Naive thymus-derived CD4-positive, alpha-beta T cell (primary cell): ENCODE measurements at regions not wholly inside any gene's neighbourhood (a gene's known extent, or its start where the extent isn't known, plus 50 kb on each side); places are given as distances from the start of the nearest gene placed in this dataset.

Experiments used
- ATAC-seq: fragments of 150-1000 bp; cut with Tn5 transposase; 2 replicates; pipeline ENCODE4 v1.10.0; 2021; ENCODE audit warnings: mild to moderate bottlenecking, moderate library complexity
- CTCF ChIA-PET: fragments of 350-600 bp; sonication (Branson Sonifier 250); formaldehyde crosslinking; loops from one replicate; lab custom pipeline; 2021; ENCODE audit warnings: antibody characterized with exemption; lab: Charles Lee
- POLR2A ChIA-PET: fragments of 350-600 bp; sonication (Branson Sonifier 250); formaldehyde crosslinking; loops from one replicate; lab custom pipeline; 2021; ENCODE audit warnings: antibody characterized with exemption, inconsistent platforms; lab: Charles Lee
- DNase-seq, 9 donors: peaks; one replicate each; pipeline versions ENCODE4 v3.0.0 to v3.0.0-alpha.2; 2020 to 2022; ENCODE audit warnings: mixed read lengths in 1 of 9
- H3K27ac ChIP-seq: one replicate; pipeline ENCODE4 v1.7.0; 2013; ENCODE audit warnings: mild to moderate bottlenecking, low read depth, low read length, moderate library complexity
- H3K27me3 ChIP-seq, 2 donors: one replicate each; pipeline ENCODE4 v1.7.0; 2013; ENCODE audit warnings: low read length in 2 of 2, mild to moderate bottlenecking in 2 of 2, moderate library complexity in 2 of 2; ENCODE audit not compliant: control insufficient read depth in 2 of 2, insufficient read depth in 2 of 2
- H3K36me3 ChIP-seq, 3 experiments: 1 replicate in 2 of 3; 2 replicates in 1 of 3; pipeline ENCODE4 v1.7.0; 2013; ENCODE audit warnings: low read length in 3 of 3, mild to moderate bottlenecking in 3 of 3, moderate library complexity in 1 of 3; ENCODE audit not compliant: insufficient read depth in 3 of 3, control insufficient read depth in 2 of 3
- H3K4me1 ChIP-seq, 2 donors: one replicate each; pipeline ENCODE4 v1.7.0; 2013; ENCODE audit warnings: low read length in 2 of 2, mild to moderate bottlenecking in 2 of 2, moderate library complexity in 1 of 2; ENCODE audit not compliant: control insufficient read depth in 2 of 2, insufficient read depth in 2 of 2
- H3K4me3 ChIP-seq: 2 replicates; pipeline ENCODE4 v1.7.0; 2013; ENCODE audit warnings: mild to moderate bottlenecking, low read length
- H3K9me3 ChIP-seq, 3 experiments: 1 replicate in 2 of 3; 2 replicates in 1 of 3; pipeline ENCODE4 v1.7.0; 2013; ENCODE audit warnings: low read length in 3 of 3; ENCODE audit not compliant: control insufficient read depth in 2 of 3
- H3K27ac Mint-ChIP-seq, 9 donors: one replicate each; pipeline ENCODE4 v1.8.0; 2020 to 2022; ENCODE audit warnings: mixed read lengths in 9 of 9, mild to moderate bottlenecking in 8 of 9, moderate library complexity in 5 of 9, inconsistent platforms in 2 of 9
- H3K27me3 Mint-ChIP-seq, 5 donors: one replicate each; pipeline ENCODE4 v1.8.0; 2021 to 2022; ENCODE audit warnings: mixed read lengths in 5 of 5, mild to moderate bottlenecking in 1 of 5
- H3K36me3 Mint-ChIP-seq, 5 donors: one replicate each; pipeline ENCODE4 v1.8.0; 2020 to 2022; ENCODE audit warnings: mixed read lengths in 5 of 5, mild to moderate bottlenecking in 3 of 5, inconsistent platforms in 1 of 5
- H3K4me1 Mint-ChIP-seq, 7 donors: one replicate each; pipeline ENCODE4 v1.8.0; 2020 to 2022; ENCODE audit warnings: mixed read lengths in 7 of 7, mild to moderate bottlenecking in 3 of 7, inconsistent platforms in 1 of 7
- H3K4me3 Mint-ChIP-seq, 10 donors: one replicate each; pipeline ENCODE4 v1.8.0; 2020 to 2022; ENCODE audit warnings: mild to moderate bottlenecking in 10 of 10, mixed read lengths in 10 of 10, moderate library complexity in 6 of 10, inconsistent platforms in 2 of 10
- H3K9me3 Mint-ChIP-seq, 11 donors: one replicate each; pipeline ENCODE4 v1.8.0; 2020 to 2022; ENCODE audit warnings: mixed read lengths in 11 of 11, mild to moderate bottlenecking in 4 of 11, inconsistent platforms in 1 of 11, moderate library complexity in 1 of 11
- intact Hi-C, 2 donors: fragments of 100-400 bp; cut with micrococcal nuclease; formaldehyde crosslinking; loops; one replicate each; pipeline ENCODE4 v1.15.1; 2023

DNA sequence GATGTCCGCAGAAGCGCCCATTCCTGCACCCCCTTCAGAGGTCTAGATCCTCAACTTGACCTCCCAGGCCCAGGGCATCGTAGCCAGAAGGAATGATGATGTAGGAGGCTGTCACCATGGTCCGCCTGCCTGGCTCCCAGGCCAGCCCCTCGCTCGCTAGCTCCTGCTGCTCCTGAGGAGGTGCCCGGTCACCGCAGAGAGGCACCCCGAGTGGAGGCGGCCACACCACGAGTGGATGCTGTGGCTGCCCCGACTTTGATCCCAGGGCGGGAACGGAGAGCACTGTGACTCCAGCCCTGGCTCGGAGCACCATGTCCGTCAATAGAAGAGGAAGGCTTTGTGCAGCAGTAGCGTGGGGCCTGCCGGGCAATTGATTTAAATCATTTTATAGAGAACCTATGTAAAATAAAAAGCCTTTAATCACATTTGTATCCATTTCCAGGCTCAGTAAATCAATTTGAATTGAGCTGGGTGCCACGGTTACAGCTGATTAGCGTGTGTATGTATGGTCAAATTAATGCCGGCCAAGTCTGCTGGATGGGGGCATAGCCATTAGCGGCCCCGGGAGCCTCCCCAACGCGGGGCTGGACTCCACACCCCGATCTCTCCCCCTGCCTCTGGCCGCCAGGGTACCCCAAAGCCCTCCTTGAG, 122.6 kb upstream of the GSE1 start:
- no peaks in the 10 kb centered on the region for H3K9me3 ChIP-seq
- no peaks in the 10 kb centered on the region for H3K27me3 ChIP-seq
- Mint-ChIP-seq H3K27ac (no peak overlapping the region), H3K36me3 (no peaks in the 10 kb centered on the region), H3K9me3 (no peaks in the 10 kb centered on the region), H3K4me3 (no peak overlapping the region), H3K4me1 (peaks cover 4 to 16% (median 8%) of the 10 kb centered on the region in 7 donors), H3K27me3 (no peaks in the 10 kb centered on the region)
- DNase-seq (no peak), ATAC-seq (no peak)
- no peaks in the 10 kb centered on the region for H3K36me3 ChIP-seq
- H3K4me3 ChIP-seq, result no peak overlapping the region
- POLR2A ChIA-PET, result no interaction called here
- CTCF ChIA-PET, result interaction anchor here (0.5 to 2.1 kb wide), 6 partner anchors 16 to 125 kb away, joined by 3 to 7 read pairs (median 4); no protein-coding TSS in a partner anchor
- intact Hi-C loops, result loop anchor here (1.0 to 5.0 kb wide), 2 partner anchors 43 to 120 kb away; no protein-coding TSS in a partner anchor
- H3K4me1 ChIP-seq, result no peaks in the 10 kb centered on the region
- H3K27ac ChIP-seq, result no peak overlapping the region

DNA sequence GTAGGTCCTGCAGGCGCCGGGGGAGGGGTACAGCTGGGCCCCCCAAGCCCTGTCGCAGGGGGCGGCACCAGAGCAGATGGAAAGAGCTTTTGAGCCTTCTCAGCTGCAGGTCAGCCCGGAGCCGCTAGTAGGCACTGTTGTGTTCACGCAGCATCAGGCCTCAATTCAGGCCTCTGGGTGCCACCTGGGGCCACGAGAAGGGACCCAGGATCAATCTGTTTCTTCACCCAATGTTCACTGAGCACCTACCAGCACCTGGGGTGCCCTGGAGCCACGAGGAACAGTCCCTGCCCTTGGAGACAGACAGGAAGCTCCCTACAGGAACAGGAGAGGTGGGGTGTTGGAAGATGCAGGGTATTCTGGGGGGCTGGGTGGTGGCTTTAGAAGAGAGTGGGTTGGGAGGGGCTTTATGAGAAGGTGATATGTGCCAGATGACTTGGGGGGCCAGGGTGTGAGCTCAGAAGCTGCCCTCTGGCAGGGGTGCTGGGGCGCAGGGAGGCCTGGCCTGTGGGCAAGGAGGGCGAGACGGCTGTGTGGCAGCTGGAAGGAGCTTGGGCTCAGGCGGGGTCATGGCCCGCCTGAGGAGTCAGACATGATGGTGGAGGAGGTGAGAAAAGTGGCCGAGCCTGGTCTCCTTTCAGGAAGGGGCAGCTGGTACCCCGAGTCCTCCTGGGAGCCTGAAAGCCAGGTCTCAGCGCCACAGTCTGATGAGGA, 121.9 kb upstream of the GSE1 start:
- intact Hi-C loops, result loop anchor here (1.0 to 5.0 kb wide), 2 partner anchors 44 to 119 kb away; no protein-coding TSS in a partner anchor
- Mint-ChIP-seq H3K9me3 (peaks cover 0 to 2% (median 0%) of the 10 kb centered on the region in 11 donors), H3K4me1 (peaks cover 4 to 16% (median 8%) of the 10 kb centered on the region in 7 donors), H3K4me3 (peak overlapping the region in 1 of 10 donors; percentile 52), H3K27me3 (no peaks in the 10 kb centered on the region), H3K27ac (peak overlapping the region in 1 of 9 donors; percentile 46), H3K36me3 (no peaks in the 10 kb centered on the region)
- Histone ChIP-seq H3K27me3 (no peaks in the 10 kb centered on the region), H3K4me3 (no peak overlapping the region), H3K9me3 (no peaks in the 10 kb centered on the region), H3K36me3 (no peaks in the 10 kb centered on the region), H3K4me1 (no peaks in the 10 kb centered on the region), H3K27ac (no peak overlapping the region)
- ChIA-PET CTCF (interaction anchor here (0.6 to 2.1 kb wide), 7 partner anchors 44 to 124 kb away, joined by 3 to 7 read pairs (median 4); no protein-coding TSS in a partner anchor), POLR2A (no interaction called here)
- peak; percentile 69 for ATAC-seq
- peak in 3 of 9 donors; percentile 17 to 28 (median 27) for DNase-seq

DNA sequence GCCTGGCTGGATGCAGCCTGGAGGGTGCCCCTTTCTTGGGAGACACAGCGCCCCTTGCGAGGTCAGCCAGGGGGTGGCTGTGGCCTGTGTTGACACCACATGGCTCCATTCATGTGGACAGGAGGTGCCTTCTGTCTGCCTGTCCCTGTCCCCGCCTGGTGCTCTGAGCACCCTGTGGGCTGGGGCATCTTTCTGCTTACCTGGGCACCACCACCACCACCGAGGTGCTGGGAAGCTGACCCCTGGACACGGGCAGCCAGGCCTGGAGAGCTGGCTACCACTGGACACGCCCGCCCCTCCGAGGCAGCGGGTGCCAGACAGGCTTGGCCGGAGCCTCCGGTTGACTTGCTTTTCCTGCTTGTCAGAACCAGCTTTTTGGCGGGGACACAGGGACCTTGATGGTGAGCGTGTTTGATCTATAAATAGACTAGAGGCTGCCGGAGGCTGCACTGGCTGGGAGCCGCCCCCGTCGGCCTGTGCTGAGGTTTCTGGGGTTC, 121.3 kb upstream of the GSE1 start:
- ChIA-PET POLR2A (no interaction called here), CTCF (interaction anchor here (0.6 to 2.1 kb wide), 4 partner anchors 44 to 124 kb away, joined by 3 to 7 read pairs (median 4); no protein-coding TSS in a partner anchor)
- Histone ChIP-seq H3K27me3 (no peaks in the 10 kb centered on the region), H3K4me1 (no peaks in the 10 kb centered on the region), H3K36me3 (no peaks in the 10 kb centered on the region), H3K9me3 (no peaks in the 10 kb centered on the region), H3K4me3 (no peak overlapping the region), H3K27ac (no peak overlapping the region)
- peaks cover 4 to 16% (median 8%) of the 10 kb centered on the region in 7 donors for H3K4me1 Mint-ChIP-seq
- no peak overlapping the region for H3K27ac Mint-ChIP-seq
- no peaks in the 10 kb centered on the region for H3K27me3 Mint-ChIP-seq
- H3K9me3 Mint-ChIP-seq, result peaks cover 0 to 2% (median 0%) of the 10 kb centered on the region in 11 donors
- intact Hi-C loops, result loop anchor here (1.0 to 5.0 kb wide), 2 partner anchors 45 to 118 kb away; no protein-coding TSS in a partner anchor
- H3K36me3 Mint-ChIP-seq, result no peaks in the 10 kb centered on the region
- ATAC-seq, result no peak
- no peak overlapping the region for H3K4me3 Mint-ChIP-seq
- no peak for DNase-seq

DNA sequence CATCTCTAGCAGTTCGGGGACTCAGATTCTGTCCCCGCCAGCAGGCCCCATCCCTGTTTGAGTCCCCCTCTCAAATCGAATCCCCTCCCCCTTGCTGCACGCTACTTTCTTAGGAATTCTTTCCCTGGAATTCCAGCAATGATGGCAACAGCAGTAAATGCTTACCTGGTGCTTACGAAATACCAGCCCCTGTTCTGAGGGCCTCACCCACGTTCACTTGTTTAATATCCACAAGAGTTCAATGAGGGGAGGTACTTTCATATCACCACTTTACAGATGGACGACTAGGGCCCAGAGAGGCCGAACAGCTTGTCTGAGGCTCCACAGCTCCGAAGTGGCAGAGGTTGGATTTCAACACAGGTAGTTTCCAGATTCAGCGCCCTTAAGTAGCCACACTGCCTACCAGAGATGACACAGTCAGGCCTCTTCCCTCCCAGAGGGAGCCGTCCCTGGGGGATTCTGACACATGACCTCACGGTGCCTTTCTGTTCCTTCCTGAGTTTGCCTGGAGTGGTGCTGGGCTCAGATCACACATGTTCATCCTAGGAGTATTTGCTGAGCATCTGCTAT, 120.7 kb upstream of the GSE1 start:
- no peak for DNase-seq
- Histone ChIP-seq H3K9me3 (no peaks in the 10 kb centered on the region), H3K27ac (no peak overlapping the region), H3K4me1 (no peaks in the 10 kb centered on the region), H3K36me3 (no peaks in the 10 kb centered on the region), H3K27me3 (no peaks in the 10 kb centered on the region), H3K4me3 (no peak overlapping the region)
- H3K27me3 Mint-ChIP-seq, result no peaks in the 10 kb centered on the region
- POLR2A ChIA-PET, result no interaction called here
- intact Hi-C loops, result loop anchor here in 1 of 2 donors (5.0 kb wide), 1 partner anchor 45 kb away; no protein-coding TSS in a partner anchor
- no peaks in the 10 kb centered on the region for H3K36me3 Mint-ChIP-seq
- peak overlapping the region in 1 of 9 donors; percentile 38 for H3K27ac Mint-ChIP-seq
- peaks cover 4 to 16% (median 8%) of the 10 kb centered on the region in 7 donors for H3K4me1 Mint-ChIP-seq
- ATAC-seq, result no peak
- H3K4me3 Mint-ChIP-seq, result no peak overlapping the region
- CTCF ChIA-PET, result no interaction called here
- peaks cover 0 to 2% (median 0%) of the 10 kb centered on the region in 11 donors for H3K9me3 Mint-ChIP-seq

DNA sequence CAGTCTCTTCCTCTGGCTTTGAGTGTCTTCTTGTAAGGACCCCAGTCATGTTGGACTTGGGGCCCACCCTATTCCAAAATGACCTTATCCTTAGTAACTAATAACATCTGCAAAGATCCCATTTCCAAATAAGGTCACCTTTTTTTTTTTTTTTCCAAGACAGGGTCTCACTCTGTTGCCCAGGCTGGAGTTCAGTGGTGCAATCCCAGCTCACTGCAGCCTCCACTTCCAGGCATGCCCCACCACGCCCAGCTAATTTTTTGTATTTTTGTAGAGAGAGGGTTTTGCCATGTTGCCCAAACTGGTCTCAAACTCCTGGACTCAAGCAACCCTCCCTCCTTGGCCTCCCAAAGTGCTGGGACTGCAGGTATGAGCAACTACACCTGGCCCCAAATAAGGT, 118.8 kb upstream of the GSE1 start:
- Mint-ChIP-seq H3K27ac (no peak overlapping the region), H3K9me3 (peaks cover 0 to 2% (median 0%) of the 10 kb centered on the region in 11 donors), H3K36me3 (no peaks in the 10 kb centered on the region), H3K4me3 (no peak overlapping the region), H3K4me1 (peaks cover 0 to 16% (median 8%) of the 10 kb centered on the region in 7 donors), H3K27me3 (no peaks in the 10 kb centered on the region)
- H3K27ac ChIP-seq, result no peak overlapping the region
- H3K4me3 ChIP-seq, result no peak overlapping the region
- no peaks in the 10 kb centered on the region for H3K36me3 ChIP-seq
- ChIA-PET CTCF (interaction anchor here (0.8 kb wide), 1 partner anchor 78 kb away, joined by 3 read pairs; no protein-coding TSS in a partner anchor), POLR2A (no interaction called here)
- no peak for ATAC-seq
- intact Hi-C loops, result loop anchor here in 1 of 2 donors (5.0 kb wide), 1 partner anchor 47 kb away; no protein-coding TSS in a partner anchor
- no peaks in the 10 kb centered on the region for H3K9me3 ChIP-seq
- no peaks in the 10 kb centered on the region for H3K4me1 ChIP-seq
- no peaks in the 10 kb centered on the region for H3K27me3 ChIP-seq
- no peak for DNase-seq

DNA sequence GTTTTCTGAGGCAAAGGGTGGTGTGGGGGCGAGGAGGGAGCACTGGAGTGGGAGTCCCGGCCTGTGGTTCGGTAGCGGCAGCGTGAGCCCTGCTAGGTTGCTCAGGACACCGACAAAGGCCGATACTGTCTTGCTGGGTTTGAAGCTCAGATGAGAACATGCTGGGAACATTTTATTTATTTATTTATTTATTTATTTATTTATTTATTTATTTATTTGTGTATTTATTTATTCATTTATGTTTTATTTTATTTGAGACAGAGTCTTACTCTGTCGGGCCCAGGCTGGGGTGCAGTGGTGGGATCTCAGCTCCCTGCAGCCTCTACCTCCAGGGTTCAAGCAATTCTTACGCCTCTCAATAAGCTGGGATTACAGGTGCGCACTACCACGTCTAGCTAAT, 117.9 kb upstream of the GSE1 start:
- DNase-seq (no peak), ATAC-seq (no peak)
- peaks cover 0 to 16% (median 8%) of the 10 kb centered on the region in 7 donors for H3K4me1 Mint-ChIP-seq
- H3K27me3 Mint-ChIP-seq, result no peaks in the 10 kb centered on the region
- Histone ChIP-seq H3K9me3 (no peaks in the 10 kb centered on the region), H3K36me3 (no peaks in the 10 kb centered on the region), H3K4me3 (no peak overlapping the region), H3K4me1 (no peaks in the 10 kb centered on the region), H3K27ac (no peak overlapping the region), H3K27me3 (no peaks in the 10 kb centered on the region)
- CTCF ChIA-PET, result no interaction called here
- POLR2A ChIA-PET, result interaction anchor here (1.0 kb wide), 1 partner anchor 48 kb away, joined by 3 read pairs; no protein-coding TSS in a partner anchor
- H3K4me3 Mint-ChIP-seq, result no peak overlapping the region
- H3K9me3 Mint-ChIP-seq, result peaks cover 0 to 2% (median 0%) of the 10 kb centered on the region in 11 donors
- peak overlapping the region in 1 of 9 donors; percentile 47 for H3K27ac Mint-ChIP-seq
- H3K36me3 Mint-ChIP-seq, result no peaks in the 10 kb centered on the region
- intact Hi-C loops, result no loop called here
